Activated T-cell treated with anti-CD3 and anti-CD28 coated beads, Interleukin-2, amount 50 U/mL, for 72 hours (primary cell): ENCODE measurements at regions not wholly inside any gene's neighbourhood (a gene's known extent, or its start where the extent isn't known, plus 50 kb on each side); places are given as distances from the start of the nearest gene placed in this dataset.

Experiments
- ATAC-seq, 2 donors: fragments of 150-1000 bp; cut with Tn5 transposase; replicated peaks in 1 of 2; 2 replicates each; pipeline ENCODE4 v1.10.0; 2021; ENCODE audit warnings: moderate library complexity in 2 of 2, mild to moderate bottlenecking in 1 of 2
- DNase-seq, 2 donors: peaks; one replicate each; pipeline ENCODE4 v3.0.0; 2021 to 2022; ENCODE audit warnings: mixed read lengths in 1 of 2
- H3K27ac Mint-ChIP-seq: one replicate; pipeline ENCODE4 v1.8.0; 2022; ENCODE audit warnings: mild to moderate bottlenecking, moderate library complexity, mixed read lengths
- H3K27me3 Mint-ChIP-seq: one replicate; pipeline ENCODE4 v1.8.0; 2022; ENCODE audit warnings: low read depth, mixed read lengths
- H3K36me3 Mint-ChIP-seq, 2 donors: one replicate each; pipeline ENCODE4 v1.8.0; 2022; ENCODE audit warnings: mixed read lengths in 2 of 2, mild to moderate bottlenecking in 1 of 2; ENCODE audit not compliant: insufficient read depth in 2 of 2
- H3K4me1 Mint-ChIP-seq: one replicate; pipeline ENCODE4 v1.8.0; 2022; ENCODE audit warnings: low read depth, mixed read lengths
- H3K4me3 Mint-ChIP-seq, 2 donors: one replicate each; pipeline ENCODE4 v1.8.0; 2022; ENCODE audit warnings: mild to moderate bottlenecking in 2 of 2, mixed read lengths in 2 of 2, moderate library complexity in 2 of 2
- H3K9me3 Mint-ChIP-seq, 2 donors: one replicate each; pipeline ENCODE4 v1.8.0; 2022; ENCODE audit warnings: mixed read lengths in 2 of 2

DNA sequence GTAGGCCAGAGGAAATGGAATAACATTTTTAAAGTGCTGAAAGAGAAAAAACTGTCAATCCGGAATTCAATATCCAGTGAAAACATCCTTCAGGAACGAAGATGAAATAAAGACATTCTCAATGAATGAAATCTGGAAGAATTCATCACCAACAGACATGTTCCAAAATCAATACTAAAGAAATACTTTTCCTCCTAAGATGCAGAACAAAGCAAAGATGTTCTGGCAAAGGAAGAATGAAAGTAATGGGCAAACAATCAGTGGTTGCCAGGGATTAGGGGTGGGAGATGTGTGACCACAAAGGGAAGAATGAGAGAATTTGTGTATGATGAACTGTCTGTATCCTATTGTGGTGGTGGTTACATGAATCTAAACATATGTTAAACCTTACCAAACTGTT is 52.8 kb upstream of the EEPD1 start:
- Mint-ChIP-seq H3K36me3 (peaks cover 0 to 6% of the 10 kb centered on the region in 2 donors), H3K27me3 (peaks cover 5% of the 10 kb centered on the region), H3K9me3 (peaks cover 3% of the 10 kb centered on the region in 2 donors), H3K4me3 (no peak overlapping the region), H3K27ac (no peak overlapping the region), H3K4me1 (no peaks in the 10 kb centered on the region)
- ATAC-seq = no peak
- DNase-seq = no peak

DNA sequence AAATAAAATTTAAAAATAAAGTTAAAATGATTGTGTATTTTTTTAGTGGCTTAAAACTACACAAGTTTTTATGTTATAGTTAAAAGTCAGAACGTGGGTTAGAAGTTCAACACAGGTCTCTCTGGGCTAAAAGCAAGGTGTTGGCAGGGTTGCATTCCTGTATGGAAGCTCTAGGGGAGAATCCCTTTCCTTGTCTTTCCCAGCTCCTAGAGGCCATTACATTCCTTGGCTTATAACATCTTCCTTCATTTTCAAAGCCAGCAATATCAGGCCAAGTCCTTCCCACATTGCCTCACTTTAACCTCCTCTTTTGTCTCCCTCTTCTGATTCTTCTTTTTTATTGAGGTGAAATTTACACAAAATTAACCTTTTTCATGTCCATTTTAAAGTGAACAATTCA is 52.4 kb upstream of the EEPD1 start:
- peaks cover 0 to 6% of the 10 kb centered on the region in 2 donors for H3K36me3 Mint-ChIP-seq
- DNase-seq (no peak), ATAC-seq (no peak)
- H3K4me3 Mint-ChIP-seq = no peak overlapping the region
- H3K4me1 Mint-ChIP-seq = no peaks in the 10 kb centered on the region
- peaks cover 5% of the 10 kb centered on the region for H3K27me3 Mint-ChIP-seq
- H3K27ac Mint-ChIP-seq = no peak overlapping the region
- H3K9me3 Mint-ChIP-seq = peaks cover 3% of the 10 kb centered on the region in 2 donors
